KMS-11 (cell line): ENCODE measurements at regions not wholly inside any gene's neighbourhood (a gene's known extent, or its start where the extent isn't known, plus 50 kb on each side); places are given as distances from the start of the nearest gene placed in this dataset.

ENCODE experiments used
- H2AFZ ChIP-seq: fragments of 200-600 bp; sonication (generic); 2 replicates; pipeline ENCODE4 v1.6.1; 2016; ENCODE audit warnings: antibody characterized with exemption, mixed run types, low read depth
- H3K27ac ChIP-seq: fragments of 200-600 bp; sonication (generic); 2 replicates; pipeline ENCODE4 v1.6.1; 2016; ENCODE audit warnings: mild to moderate bottlenecking, mixed run types
- H3K27me3 ChIP-seq: fragments of 200-600 bp; sonication (generic); 2 replicates; pipeline ENCODE4 v1.6.1; 2017; ENCODE audit warnings: mild to moderate bottlenecking, low read depth, mixed run types, moderate library complexity; ENCODE audit not compliant: insufficient read depth
- H3K36me3 ChIP-seq: fragments of 200-600 bp; sonication (generic); 2 replicates; pipeline ENCODE4 v1.6.1; 2017; ENCODE audit warnings: mild to moderate bottlenecking, mixed run types; ENCODE audit not compliant: insufficient read depth
- H3K4me1 ChIP-seq: fragments of 200-600 bp; sonication (generic); 2 replicates; pipeline ENCODE4 v1.6.1; 2016; ENCODE audit warnings: mild to moderate bottlenecking, low read depth, mixed run types; ENCODE audit not compliant: poor library complexity, severe bottlenecking
- H3K4me2 ChIP-seq: fragments of 200-600 bp; sonication (generic); 2 replicates; pipeline ENCODE4 v1.7.0; 2016; ENCODE audit warnings: mild to moderate bottlenecking, mixed run types
- H3K4me3 ChIP-seq: fragments of 200-600 bp; sonication (generic); IDR thresholded peaks from 2 replicates; pipeline ENCODE4 v1.6.1; 2017; ENCODE audit warnings: low read depth, low read length, mixed read lengths; ENCODE audit not compliant: insufficient read depth
- H3K79me2 ChIP-seq: fragments of 200-600 bp; sonication (generic); 2 replicates; pipeline ENCODE4 v1.6.1; 2016; ENCODE audit warnings: low read depth, mixed run types; ENCODE audit not compliant: insufficient read depth
- H3K9ac ChIP-seq: fragments of 200-600 bp; sonication (generic); 2 replicates; pipeline ENCODE4 v1.6.1; 2016; ENCODE audit warnings: mild to moderate bottlenecking, mixed run types
- H4K20me1 ChIP-seq: fragments of 200-600 bp; sonication (generic); 2 replicates; pipeline ENCODE4 v1.6.1; 2016; ENCODE audit warnings: mild to moderate bottlenecking, mixed run types; ENCODE audit not compliant: insufficient read depth
- CTCF ChIP-seq: fragments of 200-600 bp; sonication (generic); conservative IDR thresholded peaks from 2 replicates; pipeline ENCODE4 v1.6.1; 2017; ENCODE audit warnings: low read depth, mild to moderate bottlenecking, antibody characterized with exemption, low read length, moderate library complexity, mixed read lengths

GRCh38 chr11:134482865-134483264 is 70.8 kb upstream of the B3GAT1 start:
- Histone ChIP-seq H2AFZ (no peak overlapping the region), H3K4me3 (no peak overlapping the region), H3K27me3 (no peaks in the 10 kb centered on the region), H3K79me2 (no peaks in the 10 kb centered on the region), H3K36me3 (no peaks in the 10 kb centered on the region), H3K4me2 (no peak overlapping the region), H3K9ac (no peak overlapping the region), H3K27ac (no peak overlapping the region), H3K4me1 (no peaks in the 10 kb centered on the region), H4K20me1 (no peaks in the 10 kb centered on the region)
- no peak for TF ChIP-seq CTCF

GRCh38 chr11:134481933-134482527 is 70.0 kb upstream of the B3GAT1 start:
- H3K27me3 ChIP-seq: no peaks in the 10 kb centered on the region
- H2AFZ ChIP-seq: no peak overlapping the region

GRCh38 chr11:134481135-134481534 is 69.1 kb upstream of the B3GAT1 start:
- TF ChIP-seq CTCF: no peak
- no peak overlapping the region for H3K27ac ChIP-seq
- H4K20me1 ChIP-seq: no peaks in the 10 kb centered on the region
- H3K36me3 ChIP-seq: no peaks in the 10 kb centered on the region
- no peak overlapping the region for H3K4me2 ChIP-seq
- no peaks in the 10 kb centered on the region for H3K4me1 ChIP-seq
- H3K4me3 ChIP-seq: no peak overlapping the region
- H2AFZ ChIP-seq: no peak overlapping the region
- no peak overlapping the region for H3K9ac ChIP-seq
- H3K27me3 ChIP-seq: no peaks in the 10 kb centered on the region
- H3K79me2 ChIP-seq: no peaks in the 10 kb centered on the region

More at GRCh38 chr11:134481933-134482527, 70.0 kb upstream of the B3GAT1 start:
- no peaks in the 10 kb centered on the region for H3K79me2 ChIP-seq
- no peak for TF ChIP-seq CTCF
- H3K9ac ChIP-seq: no peak overlapping the region
- H3K4me1 ChIP-seq: no peaks in the 10 kb centered on the region
- no peaks in the 10 kb centered on the region for H4K20me1 ChIP-seq
- no peak overlapping the region for H3K4me3 ChIP-seq
- no peak overlapping the region for H3K27ac ChIP-seq
- H3K4me2 ChIP-seq: no peak overlapping the region
- H3K36me3 ChIP-seq: no peaks in the 10 kb centered on the region

GRCh38 chr11:134480136-134480712 is 68.2 kb upstream of the B3GAT1 start:
- no peak for TF ChIP-seq CTCF
- Histone ChIP-seq H2AFZ (no peak overlapping the region), H3K4me1 (no peaks in the 10 kb centered on the region), H3K79me2 (no peaks in the 10 kb centered on the region), H3K4me3 (no peak overlapping the region), H3K27ac (no peak overlapping the region), H3K36me3 (no peaks in the 10 kb centered on the region), H3K4me2 (no peak overlapping the region), H4K20me1 (no peaks in the 10 kb centered on the region), H3K27me3 (no peaks in the 10 kb centered on the region), H3K9ac (no peak overlapping the region)
